EL (cell line): ENCODE measurements at regions not wholly inside any gene's neighbourhood (a gene's known extent, or its start where the extent isn't known, plus 50 kb on each side); places are given as distances from the start of the nearest gene placed in this dataset.

Experiments used
- DNase-seq: peaks from one replicate; pipeline ENCODE4 v3.0.0-alpha.2; 2016

DNA sequence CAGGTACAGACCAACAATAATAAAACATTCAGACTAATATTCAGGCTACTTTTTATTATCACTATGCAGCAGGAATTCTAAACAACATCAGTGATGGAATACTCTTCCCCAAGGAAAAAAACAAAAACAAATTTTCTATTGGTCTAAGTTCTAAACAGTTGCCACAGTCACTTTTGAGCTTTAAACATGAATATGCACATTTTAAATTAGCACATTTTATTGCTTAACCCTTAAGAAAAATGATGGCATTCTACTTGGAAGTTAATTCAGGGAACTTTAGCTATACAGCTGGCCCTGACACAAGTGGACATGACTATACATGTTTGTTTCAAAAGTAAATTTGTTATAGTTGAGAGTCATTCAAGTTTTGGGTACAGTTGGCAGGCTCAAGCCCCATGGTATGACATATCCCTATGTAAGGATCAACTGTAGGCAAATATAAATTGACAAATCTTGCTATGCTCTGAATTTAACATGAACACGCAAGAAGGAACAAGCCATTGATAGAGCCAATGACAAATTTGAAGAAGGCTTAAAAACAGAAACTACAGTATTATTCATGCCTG, 224.3 kb upstream of the AMIGO2 start:
- DNase-seq: no peak

DNA sequence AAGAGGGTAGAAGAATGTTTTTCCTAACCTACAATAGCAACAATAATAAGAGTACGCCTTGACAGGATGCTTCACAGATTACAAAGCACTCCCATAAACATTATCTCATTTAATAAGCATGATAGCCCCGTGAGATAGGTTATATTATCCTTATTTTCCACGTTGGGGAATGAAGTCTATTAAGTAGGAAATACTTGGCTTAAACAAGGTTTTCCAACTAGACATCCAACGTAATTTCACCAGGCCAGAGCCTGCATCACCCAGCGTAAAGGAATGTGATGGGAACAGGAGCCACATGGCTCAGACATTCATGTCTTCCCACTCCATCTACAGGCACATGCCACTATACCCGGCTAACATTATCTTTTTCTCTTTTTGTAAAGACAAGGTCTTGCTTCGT, 223.4 kb upstream of the AMIGO2 start:
- peak; percentile 73 for DNase-seq

DNA sequence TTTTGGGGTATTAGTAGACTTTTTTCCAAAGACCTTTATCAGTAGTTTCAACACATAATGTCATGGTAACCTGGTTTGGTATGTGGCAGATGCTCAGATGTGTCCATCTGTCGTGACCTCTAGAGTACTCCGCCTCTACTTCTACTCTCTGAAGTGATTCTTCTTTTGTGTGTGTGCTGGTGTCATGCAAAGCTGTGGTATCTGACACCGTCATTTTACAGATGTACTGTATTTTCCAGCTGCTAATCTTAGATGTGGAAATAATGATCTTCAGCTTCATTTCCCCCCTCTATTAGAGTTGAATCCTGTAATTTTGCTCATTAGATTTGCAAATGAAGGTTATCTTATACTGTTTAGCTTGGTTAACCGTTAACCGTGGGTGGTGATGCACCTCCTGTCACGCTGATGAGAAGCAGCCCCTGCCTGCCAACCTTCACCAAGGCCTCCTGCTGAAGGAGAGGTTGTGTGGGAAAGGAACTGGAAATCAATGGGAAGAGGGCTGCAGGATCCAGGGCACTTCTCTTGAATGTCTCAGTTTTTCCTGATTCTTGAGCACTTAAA, 222.4 kb upstream of the AMIGO2 start:
- DNase-seq: peak; percentile 25

DNA sequence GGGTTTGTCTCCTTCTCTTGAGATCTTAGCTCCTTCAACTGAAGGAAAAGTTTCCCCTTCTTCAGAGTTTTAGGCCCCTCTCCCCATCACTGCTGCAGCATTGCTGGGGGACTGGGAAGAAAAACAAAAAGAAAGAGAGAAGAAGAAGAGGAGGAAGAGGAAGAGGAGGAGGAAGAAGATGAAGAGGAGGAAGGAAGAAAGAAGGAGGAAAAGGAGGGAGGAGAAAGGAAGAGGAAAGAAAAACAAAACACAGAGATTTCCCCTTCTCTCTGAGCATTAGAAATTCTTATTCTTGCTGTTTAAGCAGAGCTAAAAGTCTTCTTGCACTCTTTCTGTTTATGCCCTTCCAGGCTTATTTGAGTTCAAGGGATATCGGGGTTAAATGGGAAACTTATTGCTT, 219.8 kb upstream of the AMIGO2 start:
- DNase-seq: no peak

DNA sequence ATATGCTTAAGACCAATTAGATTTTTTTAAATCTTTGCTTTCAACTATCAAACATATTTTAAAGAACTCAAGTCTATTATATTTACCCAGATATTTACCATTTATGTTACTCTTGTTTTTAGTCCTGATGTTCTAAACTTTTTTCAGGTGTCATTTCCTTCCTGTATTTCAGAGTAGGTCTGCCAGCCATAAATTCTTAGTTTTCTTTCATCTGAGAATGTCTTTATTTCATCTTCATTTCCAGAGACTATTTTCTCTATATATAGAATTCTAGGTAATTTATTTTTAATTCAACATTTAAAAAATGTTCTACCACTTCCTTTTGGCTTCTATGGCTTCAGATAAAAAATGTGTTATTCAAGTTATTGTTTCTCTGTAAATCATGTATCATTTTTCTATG, 218.2 kb upstream of the AMIGO2 start:
- DNase-seq: no peak

DNA sequence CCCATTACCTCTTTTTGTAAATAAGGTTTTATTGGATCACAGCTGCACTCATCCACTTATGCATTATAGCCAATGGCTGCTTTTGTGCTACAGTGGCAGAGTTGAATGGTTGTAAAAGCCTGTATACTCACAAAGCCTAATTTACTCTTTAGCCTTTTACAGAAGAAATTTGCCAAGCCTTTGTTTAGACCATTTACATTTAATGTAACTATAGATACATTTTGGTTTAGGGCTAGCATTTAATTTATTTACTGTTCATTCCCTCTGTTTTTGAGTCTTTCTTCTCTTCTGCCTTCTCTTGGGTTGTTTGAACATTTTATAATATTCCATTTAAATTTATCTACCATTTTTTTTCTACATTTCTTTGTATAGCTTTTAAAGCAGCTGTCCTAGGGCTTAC, 217.1 kb upstream of the AMIGO2 start:
- DNase-seq: no peak

DNA sequence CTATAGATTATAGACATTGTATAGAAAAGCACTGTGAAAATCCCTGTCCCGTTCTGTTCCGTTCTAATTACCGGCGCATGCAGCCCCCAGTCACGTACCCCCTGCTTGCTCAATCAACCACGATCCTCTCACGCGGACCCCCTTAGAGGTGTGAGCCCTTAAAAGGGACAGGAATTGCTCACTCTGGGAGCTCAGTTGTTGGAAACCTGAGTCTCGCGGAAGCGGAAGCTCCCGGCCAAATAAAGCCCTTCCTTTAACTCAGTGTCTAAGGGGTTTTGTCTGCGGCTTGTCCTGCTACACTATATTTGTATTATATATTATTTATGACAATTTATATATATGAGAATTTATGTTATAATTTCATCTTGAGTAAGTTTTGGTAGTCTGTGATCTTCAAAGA, 213.6 kb upstream of the AMIGO2 start:
- no peak for DNase-seq

DNA sequence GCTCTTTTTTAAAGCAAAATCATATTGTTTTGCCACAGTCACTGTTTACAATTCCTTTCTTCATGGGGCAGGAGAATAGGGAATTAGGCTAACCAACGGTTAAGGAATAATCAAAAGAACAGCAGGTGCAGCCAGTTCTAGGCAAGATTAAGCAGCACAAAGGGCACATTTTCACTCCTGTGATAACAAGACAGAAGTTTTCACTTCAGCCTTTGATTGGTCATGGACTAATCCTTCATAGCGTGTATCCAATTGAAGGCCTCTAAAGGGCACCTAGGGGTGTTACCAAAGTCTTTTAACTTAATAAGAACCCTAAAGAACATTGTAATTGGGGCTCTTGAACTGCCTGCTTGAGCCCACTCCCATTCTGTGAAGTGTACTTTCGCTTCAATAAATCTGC, 206.9 kb upstream of the AMIGO2 start:
- no peak for DNase-seq
